Hepatocyte (in vitro differentiated cells): ENCODE measurements at regions not wholly inside any gene's neighbourhood (a gene's known extent, or its start where the extent isn't known, plus 50 kb on each side); places are given as distances from the start of the nearest gene placed in this dataset.

Source experiments
- DNase-seq: peaks from one replicate; pipeline ENCODE4 v3.0.0-alpha.2; 2016; ENCODE audit warnings: low spot score
- H2AFZ ChIP-seq: fragments of 200-600 bp; sonication (generic); 2 replicates; pipeline ENCODE4 v1.6.0; 2016; ENCODE audit warnings: antibody characterized with exemption, mild to moderate bottlenecking
- H3K27ac ChIP-seq: fragments of 200-600 bp; sonication (generic); 2 replicates; pipeline ENCODE4 v1.5.1; 2016; ENCODE audit warnings: mild to moderate bottlenecking
- H3K27me3 ChIP-seq: fragments of 200-600 bp; sonication (generic); 2 replicates; pipeline ENCODE4 v1.6.1; 2016
- H3K36me3 ChIP-seq: fragments of 200-600 bp; sonication (generic); replicated peaks from 2 replicates; pipeline ENCODE4 v1.5.1; 2016; ENCODE audit warnings: low read depth; ENCODE audit not compliant: insufficient read depth
- H3K4me1 ChIP-seq: fragments of 200-600 bp; sonication (generic); 2 replicates; pipeline ENCODE4 v1.5.1; 2016; ENCODE audit warnings: mild to moderate bottlenecking, moderate library complexity; ENCODE audit not compliant: insufficient read depth
- H3K4me2 ChIP-seq: fragments of 200-600 bp; sonication (generic); 2 replicates; pipeline ENCODE4 v1.6.0; 2016
- H3K4me3 ChIP-seq: fragments of 200-600 bp; sonication (generic); 2 replicates; pipeline ENCODE4 v1.5.1; 2016; ENCODE audit warnings: mild to moderate bottlenecking
- H3K79me2 ChIP-seq: fragments of 200-600 bp; sonication (generic); 2 replicates; pipeline ENCODE4 v1.6.0; 2017; ENCODE audit warnings: mild to moderate bottlenecking
- H3K9me2 ChIP-seq: fragments of 200-600 bp; sonication (generic); replicated peaks from 2 replicates; pipeline ENCODE4 v1.6.0; 2017; ENCODE audit warnings: mild to moderate bottlenecking; ENCODE audit not compliant: insufficient read depth
- H3K9me3 ChIP-seq: fragments of 200-600 bp; sonication (generic); 2 replicates; pipeline ENCODE4 v1.5.1; 2016; ENCODE audit warnings: low read depth, mild to moderate bottlenecking
- H4K20me1 ChIP-seq: fragments of 200-600 bp; sonication (generic); 2 replicates; pipeline ENCODE4 v1.6.0; 2016; ENCODE audit warnings: mild to moderate bottlenecking; ENCODE audit not compliant: insufficient read depth, poor library complexity, severe bottlenecking
- CTCF ChIP-seq: fragments of 200-600 bp; sonication (generic); IDR thresholded peaks from 2 replicates; pipeline ENCODE4 v1.5.1; 2016; ENCODE audit warnings: antibody characterized with exemption, mild to moderate bottlenecking; ENCODE audit not compliant: poor library complexity
- EZH2 ChIP-seq: fragments of 200-600 bp; sonication (generic); IDR thresholded peaks from 2 replicates; pipeline ENCODE4 v1.6.1; 2016; ENCODE audit warnings: antibody characterized with exemption, mild to moderate bottlenecking, borderline replicate concordance
- EZH2phosphoT487 ChIP-seq: fragments of 200-600 bp; sonication (generic); IDR thresholded peaks from one replicate; pipeline ENCODE4 v1.6.1; 2018; ENCODE audit warnings: antibody characterized with exemption, mild to moderate bottlenecking, low read depth, moderate library complexity; ENCODE audit not compliant: unreplicated experiment, severe bottlenecking
- WGBS: methylation state at CpG from one replicate; pipeline ENCODE4 v1.1.6; 2016; ENCODE audit warnings: low lambda C conversion rate; ENCODE audit errors: missing lambda C conversion rate; 5-methylcytosine and 5-hydroxymethylcytosine counted together

DNA sequence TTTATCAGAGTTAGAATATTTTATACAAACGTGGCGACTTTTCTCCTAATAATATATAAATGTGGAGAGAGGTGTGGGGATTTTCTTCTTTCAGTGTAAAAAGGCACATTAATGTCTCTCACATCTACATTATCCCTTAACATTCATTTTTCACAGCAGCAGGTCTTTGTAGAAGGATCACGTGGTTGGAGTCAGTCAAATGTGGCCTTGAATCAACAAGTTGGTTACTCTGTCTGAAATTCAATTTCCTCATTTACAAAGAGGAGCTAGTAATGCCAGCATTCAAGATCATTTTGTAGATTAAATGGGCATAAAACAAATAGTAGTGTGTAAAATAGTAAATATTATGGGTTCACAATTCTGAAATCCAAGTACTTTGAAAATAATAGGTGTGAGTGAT is 183.1 kb upstream of the SEMA3E start:
- no peak overlapping the region for H2AFZ ChIP-seq
- H3K9me3 ChIP-seq: no peaks in the 10 kb centered on the region
- H3K36me3 ChIP-seq: no peaks in the 10 kb centered on the region
- TF ChIP-seq EZH2phosphoT487 (no peak), CTCF (no peak), EZH2 (no peak)
- H4K20me1 ChIP-seq: no peaks in the 10 kb centered on the region
- H3K4me1 ChIP-seq: no peaks in the 10 kb centered on the region
- no peak overlapping the region for H3K27ac ChIP-seq
- H3K4me3 ChIP-seq: no peak overlapping the region
- no peak overlapping the region for H3K4me2 ChIP-seq
- no peaks in the 10 kb centered on the region for H3K27me3 ChIP-seq
- no peak for DNase-seq
- no peaks in the 10 kb centered on the region for H3K79me2 ChIP-seq
- no peaks in the 10 kb centered on the region for H3K9me2 ChIP-seq
- 63% methylated on average over 3 of the region's 3 CpGs for WGBS

DNA sequence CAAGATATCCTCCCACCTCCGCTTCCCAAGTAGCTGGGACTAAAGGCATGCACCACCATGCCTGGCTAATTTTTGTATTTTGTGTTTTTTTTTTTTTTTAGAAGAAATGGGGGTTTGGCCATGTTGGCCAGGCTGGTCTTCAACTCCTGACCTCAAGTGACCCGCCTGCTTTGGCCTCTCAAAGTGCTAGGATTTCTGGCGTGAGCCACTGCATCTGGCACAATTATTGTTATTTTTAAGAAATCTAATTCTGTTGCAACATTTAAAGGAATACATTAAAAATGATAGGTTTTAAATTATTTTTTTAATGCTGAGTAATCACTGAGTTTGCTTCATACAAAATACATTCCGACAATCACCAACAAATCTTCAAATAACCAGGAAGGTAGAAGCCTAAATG is 178.1 kb upstream of the SEMA3E start:
- no peaks in the 10 kb centered on the region for H3K79me2 ChIP-seq
- 98% methylated on average over 4 of the region's 4 CpGs for WGBS
- no peaks in the 10 kb centered on the region for H3K36me3 ChIP-seq
- H3K27me3 ChIP-seq: no peaks in the 10 kb centered on the region
- H3K9me2 ChIP-seq: no peaks in the 10 kb centered on the region
- H3K9me3 ChIP-seq: no peaks in the 10 kb centered on the region
- no peak overlapping the region for H2AFZ ChIP-seq
- TF ChIP-seq CTCF (no peak), EZH2phosphoT487 (no peak), EZH2 (no peak)
- H3K27ac ChIP-seq: no peak overlapping the region
- no peaks in the 10 kb centered on the region for H3K4me1 ChIP-seq
- no peak overlapping the region for H3K4me3 ChIP-seq
- H3K4me2 ChIP-seq: no peak overlapping the region
- DNase-seq: no peak
- H4K20me1 ChIP-seq: no peaks in the 10 kb centered on the region

DNA sequence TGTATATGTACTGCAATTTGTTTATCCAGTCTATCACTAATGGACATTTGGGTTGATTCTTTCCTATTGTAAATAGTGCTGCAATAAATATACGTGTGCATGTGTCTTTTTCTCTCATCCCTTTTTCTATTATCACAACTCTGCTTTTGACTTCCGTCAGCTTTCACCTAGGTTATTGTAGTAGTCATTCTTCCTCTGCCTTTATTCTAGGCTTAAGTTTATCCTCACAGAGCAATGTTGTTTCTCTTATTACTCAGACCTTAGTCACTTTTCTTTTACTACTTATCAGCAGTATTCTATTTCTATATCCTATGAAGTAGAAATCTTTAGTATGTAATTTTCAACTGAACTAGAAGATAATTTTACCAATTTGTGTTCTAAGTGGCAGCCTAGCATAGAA is 175.3 kb upstream of the SEMA3E start:
- no peak overlapping the region for H3K4me2 ChIP-seq
- no peak overlapping the region for H2AFZ ChIP-seq
- WGBS: 73% methylated on average over 2 of the region's 2 CpGs
- TF ChIP-seq EZH2 (no peak), CTCF (no peak), EZH2phosphoT487 (no peak)
- no peaks in the 10 kb centered on the region for H3K9me2 ChIP-seq
- DNase-seq: no peak
- H4K20me1 ChIP-seq: no peaks in the 10 kb centered on the region
- H3K36me3 ChIP-seq: no peaks in the 10 kb centered on the region
- H3K27me3 ChIP-seq: no peaks in the 10 kb centered on the region
- no peak overlapping the region for H3K27ac ChIP-seq
- H3K79me2 ChIP-seq: no peaks in the 10 kb centered on the region
- no peaks in the 10 kb centered on the region for H3K9me3 ChIP-seq
- no peak overlapping the region for H3K4me3 ChIP-seq
- no peaks in the 10 kb centered on the region for H3K4me1 ChIP-seq

DNA sequence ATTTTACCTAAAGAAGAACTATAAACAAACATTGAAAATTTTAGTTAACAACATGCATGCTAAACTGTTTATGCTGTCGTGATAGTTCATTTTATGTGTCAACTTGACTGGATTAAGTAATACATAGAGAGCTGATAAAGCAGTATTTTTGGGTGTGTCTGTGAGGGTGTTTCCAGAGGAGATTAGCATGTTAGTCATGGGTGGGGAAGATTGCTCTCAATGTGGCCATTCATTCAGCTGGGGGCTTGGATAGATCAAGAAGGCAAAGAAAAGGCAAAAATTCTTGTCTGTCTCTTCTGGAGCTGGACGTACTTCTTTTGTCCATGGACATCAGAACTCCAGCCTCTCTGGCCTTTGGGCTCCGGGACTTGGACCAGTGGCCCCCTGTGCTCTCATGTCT is 172.9 kb upstream of the SEMA3E start:
- no peak for DNase-seq
- no peaks in the 10 kb centered on the region for H3K36me3 ChIP-seq
- H3K9me2 ChIP-seq: no peaks in the 10 kb centered on the region
- no peaks in the 10 kb centered on the region for H3K4me1 ChIP-seq
- H3K79me2 ChIP-seq: no peaks in the 10 kb centered on the region
- WGBS: 88% methylated on average over 3 of the region's 3 CpGs
- no peaks in the 10 kb centered on the region for H3K9me3 ChIP-seq
- no peak overlapping the region for H2AFZ ChIP-seq
- H3K4me2 ChIP-seq: no peak overlapping the region
- no peak for TF ChIP-seq CTCF
- no peak for TF ChIP-seq EZH2phosphoT487
- no peak for TF ChIP-seq EZH2
- H4K20me1 ChIP-seq: no peaks in the 10 kb centered on the region
- no peak overlapping the region for H3K27ac ChIP-seq
- H3K4me3 ChIP-seq: no peak overlapping the region
- no peaks in the 10 kb centered on the region for H3K27me3 ChIP-seq
